ENCODE measurements at regions not wholly inside any gene's neighbourhood (a gene's known extent, or its start where the extent isn't known, plus 50 kb on each side); places are given as distances from the start of the nearest gene placed in this dataset.
"Not testable (repeated sequence)": the region's sequence is repeated elsewhere in the genome, so short reads cannot be mapped to it uniquely, and the experiment has no call there.

- in situ Hi-C loops (cut with HindIII; ENCODE audit: low pct_unique_long_range_greater_than_20kb, low sequenced_read_pairs) = no loop called here
- no peak for DNase-seq (ENCODE audit: low read depth, low spot score)
These were observed 202.8 kb downstream of the NMUR2 start for GRCh38 chr5:152202321-152202720.

- no peak for DNase-seq (ENCODE audit: low read depth, low spot score)
- in situ Hi-C loops (cut with HindIII; ENCODE audit: low pct_unique_long_range_greater_than_20kb, low sequenced_read_pairs) = no loop called here
These were observed 211.5 kb downstream of the NMUR2 start for GRCh38 chr5:152193391-152194107.

- no peak for DNase-seq (ENCODE audit: low read depth, low spot score)
- in situ Hi-C loops (cut with HindIII; ENCODE audit: low pct_unique_long_range_greater_than_20kb, low sequenced_read_pairs) = no loop called here
These were observed 216.8 kb downstream of the NMUR2 start for GRCh38 chr5:152188251-152188650.

- in situ Hi-C loops (cut with HindIII; ENCODE audit: low pct_unique_long_range_greater_than_20kb, low sequenced_read_pairs) = no loop called here
These were observed 217.4 kb downstream of the NMUR2 start for GRCh38 chr5:152187668-152188067.

GRCh38 chr5:152185547-152186245 is 219.4 kb downstream of the NMUR2 start:
- in situ Hi-C loops (cut with HindIII; ENCODE audit: low pct_unique_long_range_greater_than_20kb, low sequenced_read_pairs) = no loop called here
- no peak for DNase-seq (ENCODE audit: low read depth, low spot score)

More at GRCh38 chr5:152187668-152188067, 217.4 kb downstream of the NMUR2 start:
- DNase-seq (ENCODE audit: low read depth, low spot score) = no peak

- DNase-seq (ENCODE audit: low read depth, low spot score) = no peak
- in situ Hi-C loops (cut with HindIII; ENCODE audit: low pct_unique_long_range_greater_than_20kb, low sequenced_read_pairs) = no loop called here
These were observed 220.8 kb downstream of the NMUR2 start for GRCh38 chr5:152184266-152184665.

GRCh38 chr5:152181461-152181860 is 223.6 kb downstream of the NMUR2 start:
- in situ Hi-C loops (cut with HindIII; ENCODE audit: low pct_unique_long_range_greater_than_20kb, low sequenced_read_pairs) = no loop called here
- DNase-seq (ENCODE audit: low read depth, low spot score) = no peak

- in situ Hi-C loops (cut with HindIII; ENCODE audit: low pct_unique_long_range_greater_than_20kb, low sequenced_read_pairs) = no loop called here
- DNase-seq (ENCODE audit: low read depth, low spot score) = no peak
These were observed 226.8 kb downstream of the NMUR2 start for GRCh38 chr5:152178350-152178699.

GRCh38 chr5:152177626-152178349 is 227.3 kb downstream of the NMUR2 start:
- no peak for DNase-seq (ENCODE audit: low read depth, low spot score)
- in situ Hi-C loops (cut with HindIII; ENCODE audit: low pct_unique_long_range_greater_than_20kb, low sequenced_read_pairs) = no loop called here

- no peak for DNase-seq (ENCODE audit: low read depth, low spot score)
- in situ Hi-C loops (cut with HindIII; ENCODE audit: low pct_unique_long_range_greater_than_20kb, low sequenced_read_pairs) = no loop called here
These were observed 233.2 kb downstream of the NMUR2 start for GRCh38 chr5:152171888-152172287.

GRCh38 chr5:152170350-152170749 is 234.7 kb downstream of the NMUR2 start:
- DNase-seq (ENCODE audit: low read depth, low spot score) = no peak
- in situ Hi-C loops (cut with HindIII; ENCODE audit: low pct_unique_long_range_greater_than_20kb, low sequenced_read_pairs) = no loop called here

- DNase-seq (ENCODE audit: low read depth, low spot score) = no peak
- in situ Hi-C loops (cut with HindIII; ENCODE audit: low pct_unique_long_range_greater_than_20kb, low sequenced_read_pairs) = no loop called here
These were observed 240.2 kb upstream of the GLRA1 start for GRCh38 chr5:152164860-152165259.

GRCh38 chr5:152159894-152160293 is 235.2 kb upstream of the GLRA1 start:
- in situ Hi-C loops (cut with HindIII; ENCODE audit: low pct_unique_long_range_greater_than_20kb, low sequenced_read_pairs); DNase-seq (ENCODE audit: low read depth, low spot score): not testable (repeated sequence)

- in situ Hi-C loops (cut with HindIII; ENCODE audit: low pct_unique_long_range_greater_than_20kb, low sequenced_read_pairs); DNase-seq (ENCODE audit: low read depth, low spot score): not testable (repeated sequence)
These were observed 229.8 kb upstream of the GLRA1 start for GRCh38 chr5:152154452-152154851.

GRCh38 chr5:152151940-152152339 is 227.3 kb upstream of the GLRA1 start:
- in situ Hi-C loops (cut with HindIII; ENCODE audit: low pct_unique_long_range_greater_than_20kb, low sequenced_read_pairs) = no loop called here
- no peak for DNase-seq (ENCODE audit: low read depth, low spot score)

- in situ Hi-C loops (cut with HindIII; ENCODE audit: low pct_unique_long_range_greater_than_20kb, low sequenced_read_pairs) = no loop called here
- DNase-seq (ENCODE audit: low read depth, low spot score) = no peak
These were observed 226.5 kb upstream of the GLRA1 start for GRCh38 chr5:152151113-152151512.

GRCh38 chr5:152147286-152147685 is 222.6 kb upstream of the GLRA1 start:
- no peak for DNase-seq (ENCODE audit: low read depth, low spot score)
- in situ Hi-C loops (cut with HindIII; ENCODE audit: low pct_unique_long_range_greater_than_20kb, low sequenced_read_pairs) = no loop called here

- in situ Hi-C loops (cut with HindIII; ENCODE audit: low pct_unique_long_range_greater_than_20kb, low sequenced_read_pairs) = no loop called here
These were observed 221.9 kb upstream of the GLRA1 start for GRCh38 chr5:152146566-152146965.

GRCh38 chr5:152144556-152144955 is 219.9 kb upstream of the GLRA1 start:
- in situ Hi-C loops (cut with HindIII; ENCODE audit: low pct_unique_long_range_greater_than_20kb, low sequenced_read_pairs) = no loop called here
- DNase-seq (ENCODE audit: low read depth, low spot score) = no peak

More at GRCh38 chr5:152146566-152146965, 221.9 kb upstream of the GLRA1 start:
- no peak for DNase-seq (ENCODE audit: low read depth, low spot score)

Data from SK-MEL-5 (cell line).